Breast epithelium (tissue), 3 donors: ENCODE measurements at regions not wholly inside any gene's neighbourhood (a gene's known extent, or its start where the extent isn't known, plus 50 kb on each side); places are given as distances from the start of the nearest gene placed in this dataset.

ENCODE experiments used
- POLR2A ChIP-seq: fragments of 450-650 bp; IDR thresholded peaks from one replicate; pipeline ENCODE4 v1.6.1; 2016; ENCODE audit warnings: antibody characterized with exemption, mild to moderate bottlenecking, moderate library complexity
- POLR2AphosphoS5 ChIP-seq, 3 donors: sonication (generic); formaldehyde crosslinking; IDR thresholded peaks; one replicate each; pipeline ENCODE4 v1.6.1; 2017; ENCODE audit warnings: antibody characterized with exemption in 3 of 3
- TF ChIP-seq, protein P1 (sequence below), 3 donors: fragments of 450-650 bp; IDR thresholded peaks; one replicate each; pipeline ENCODE4 v1.5.1; 2016 to 2017; ENCODE audit warnings: antibody characterized with exemption in 3 of 3, mild to moderate bottlenecking in 3 of 3, moderate library complexity in 3 of 3

- TF ChIP-seq, protein P1, sequence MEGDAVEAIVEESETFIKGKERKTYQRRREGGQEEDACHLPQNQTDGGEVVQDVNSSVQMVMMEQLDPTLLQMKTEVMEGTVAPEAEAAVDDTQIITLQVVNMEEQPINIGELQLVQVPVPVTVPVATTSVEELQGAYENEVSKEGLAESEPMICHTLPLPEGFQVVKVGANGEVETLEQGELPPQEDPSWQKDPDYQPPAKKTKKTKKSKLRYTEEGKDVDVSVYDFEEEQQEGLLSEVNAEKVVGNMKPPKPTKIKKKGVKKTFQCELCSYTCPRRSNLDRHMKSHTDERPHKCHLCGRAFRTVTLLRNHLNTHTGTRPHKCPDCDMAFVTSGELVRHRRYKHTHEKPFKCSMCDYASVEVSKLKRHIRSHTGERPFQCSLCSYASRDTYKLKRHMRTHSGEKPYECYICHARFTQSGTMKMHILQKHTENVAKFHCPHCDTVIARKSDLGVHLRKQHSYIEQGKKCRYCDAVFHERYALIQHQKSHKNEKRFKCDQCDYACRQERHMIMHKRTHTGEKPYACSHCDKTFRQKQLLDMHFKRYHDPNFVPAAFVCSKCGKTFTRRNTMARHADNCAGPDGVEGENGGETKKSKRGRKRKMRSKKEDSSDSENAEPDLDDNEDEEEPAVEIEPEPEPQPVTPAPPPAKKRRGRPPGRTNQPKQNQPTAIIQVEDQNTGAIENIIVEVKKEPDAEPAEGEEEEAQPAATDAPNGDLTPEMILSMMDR (IDR thresholded peaks at IDR 0.05) = no peak
- TF ChIP-seq POLR2A (no peak), POLR2AphosphoS5 (IDR thresholded peaks at IDR 0.05) (no peak)
Observed at GRCh38 chr10:33009244-33010131, 51.5 kb upstream of the ITGB1 start.
